Right renal cortex interstitium (tissue), 3 donors: ENCODE measurements at regions not wholly inside any gene's neighbourhood (a gene's known extent, or its start where the extent isn't known, plus 50 kb on each side); places are given as distances from the start of the nearest gene placed in this dataset.
"Not testable (repeated sequence)": the region's sequence is repeated elsewhere in the genome, so short reads cannot be mapped to it uniquely, and the experiment has no call there.

Experiments
- DNase-seq, 3 donors: peaks; one replicate each; pipeline ENCODE4 v3.0.0-alpha.2; 2013; ENCODE audit warnings: low read depth in 3 of 3, low spot score in 2 of 3

GRCh38 chr14:26319139-26319864, 278.5 kb downstream of the NOVA1 start:
- DNase-seq: no peak

- no peak for DNase-seq
Measured at GRCh38 chr14:26304056-26304455, 293.8 kb downstream of the NOVA1 start.

GRCh38 chr14:26293909-26294308, 303.9 kb downstream of the NOVA1 start:
- no peak for DNase-seq

DNA sequence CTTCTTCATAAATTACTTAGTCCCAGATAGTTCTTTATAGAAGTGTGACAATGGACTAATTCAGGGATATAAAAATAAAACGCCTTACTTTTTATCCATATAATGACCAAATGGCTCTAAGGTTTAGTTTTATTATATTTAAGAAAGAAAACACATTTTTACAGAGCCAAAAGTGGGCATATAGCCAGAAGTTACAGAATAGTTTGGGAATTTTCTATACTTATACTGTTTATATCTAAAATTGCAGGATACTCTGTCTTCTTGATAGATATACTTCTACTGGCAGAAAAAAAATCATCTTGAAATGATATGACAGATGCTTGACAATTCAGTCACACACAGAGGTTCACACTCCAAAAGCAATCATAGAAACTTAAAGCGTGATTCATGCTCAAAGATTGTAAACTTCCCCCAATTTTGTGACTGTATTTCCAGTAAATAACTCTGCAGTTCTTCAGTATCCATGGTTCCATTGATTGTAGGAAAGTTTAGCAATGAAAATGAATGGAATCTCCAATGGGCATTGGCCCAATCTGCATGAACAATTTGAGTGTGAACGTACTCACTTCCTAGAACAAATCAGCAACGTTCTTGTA, 307.8 kb downstream of the NOVA1 start:
- DNase-seq: no peak

DNA sequence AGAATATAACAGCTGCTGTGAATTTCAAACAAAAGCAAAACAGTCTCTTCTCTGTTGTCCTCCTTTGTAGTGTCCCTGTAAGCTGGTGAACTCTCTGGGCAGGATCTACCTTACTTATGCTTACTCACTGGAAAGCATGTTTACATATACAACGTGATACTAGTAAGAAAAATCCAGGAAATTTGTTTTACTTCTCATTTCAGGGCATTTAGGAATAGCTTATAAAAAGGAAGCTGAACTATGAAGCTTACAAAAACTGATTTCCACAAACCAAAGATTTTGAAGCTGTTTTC, 311.0 kb downstream of the NOVA1 start:
- DNase-seq: no peak

GRCh38 chr14:26286081-26286912, 311.5 kb downstream of the NOVA1 start:
- DNase-seq: no peak

GRCh38 chr14:26282578-26282977, 315.3 kb downstream of the NOVA1 start:
- no peak for DNase-seq

DNA sequence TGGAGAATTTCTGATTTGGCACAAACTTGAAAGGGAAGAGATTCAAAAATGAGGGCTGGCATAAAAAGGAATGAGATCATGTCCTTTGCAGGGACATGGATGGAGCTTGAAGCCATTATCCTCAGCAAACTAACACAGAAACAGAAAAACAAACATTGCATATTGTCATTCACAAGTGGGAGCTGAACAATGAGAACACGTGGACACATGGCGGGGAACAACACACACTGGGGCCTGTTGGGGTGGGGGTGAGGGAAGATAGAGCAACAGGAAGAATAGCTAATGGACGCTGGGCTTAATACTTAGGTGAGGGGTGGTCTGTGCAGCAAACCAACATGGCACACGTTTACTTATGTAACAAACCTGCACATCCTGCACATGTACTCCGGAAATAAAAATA, 315.8 kb downstream of the NOVA1 start:
- DNase-seq: not testable (repeated sequence)

DNA sequence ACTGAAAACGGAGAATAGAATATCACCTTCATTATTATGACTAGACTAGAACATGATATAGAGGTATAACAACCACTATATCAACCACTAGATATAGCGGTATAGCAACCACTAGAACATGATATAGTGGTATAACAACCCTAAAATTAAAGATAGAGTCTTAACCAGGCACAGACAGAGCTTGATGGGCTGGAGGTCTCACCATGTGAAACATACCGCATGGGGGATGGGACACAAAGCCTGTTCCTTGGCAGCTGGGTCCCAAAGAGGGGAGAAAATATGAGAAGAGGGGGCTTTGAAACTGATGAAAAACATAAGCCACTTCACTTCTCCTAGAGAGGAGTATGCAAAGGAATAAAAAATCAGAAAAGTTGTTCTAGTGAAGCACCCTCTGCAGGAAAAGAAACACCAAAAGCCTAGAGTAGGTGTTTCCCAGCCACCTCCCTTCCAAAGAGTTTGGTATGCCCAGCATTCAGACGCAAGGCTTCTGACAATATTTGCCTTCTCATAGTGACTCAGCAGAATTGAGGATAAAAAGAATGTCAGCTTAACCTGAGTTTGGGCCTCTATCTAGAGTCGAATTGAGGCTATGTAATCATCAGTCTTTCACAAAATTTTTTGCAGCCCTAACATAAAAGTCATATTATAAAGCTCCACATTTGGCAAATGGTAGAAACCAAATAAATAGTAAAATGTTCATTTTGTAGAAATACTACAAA, 316.4 kb downstream of the NOVA1 start:
- DNase-seq: no peak

GRCh38 chr14:26276757-26277156, 321.1 kb downstream of the NOVA1 start:
- no peak for DNase-seq

GRCh38 chr14:26265170-26265685, 332.6 kb downstream of the NOVA1 start:
- DNase-seq: no peak

GRCh38 chr14:26261368-26262122, 336.3 kb downstream of the NOVA1 start:
- DNase-seq: no peak

DNA sequence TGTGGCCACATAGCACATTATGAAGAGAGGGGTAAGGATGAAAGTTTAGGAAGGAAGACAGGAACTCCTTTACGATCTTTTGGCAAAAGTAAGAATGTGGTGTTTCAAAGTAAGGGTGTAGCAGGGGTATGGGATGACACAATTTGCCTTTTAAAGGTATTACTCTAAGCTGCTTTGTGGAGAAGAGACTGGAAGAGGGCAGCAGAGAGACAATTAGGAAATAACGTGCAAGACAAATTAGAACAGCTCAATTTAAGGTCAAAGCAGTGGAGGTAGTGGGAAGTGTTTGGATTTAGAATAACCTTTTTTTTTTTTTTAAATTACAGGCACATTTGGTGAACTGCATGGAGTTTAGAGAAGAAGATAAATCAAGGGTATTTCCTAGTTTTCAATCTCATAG, 342.6 kb downstream of the NOVA1 start:
- no peak for DNase-seq

DNA sequence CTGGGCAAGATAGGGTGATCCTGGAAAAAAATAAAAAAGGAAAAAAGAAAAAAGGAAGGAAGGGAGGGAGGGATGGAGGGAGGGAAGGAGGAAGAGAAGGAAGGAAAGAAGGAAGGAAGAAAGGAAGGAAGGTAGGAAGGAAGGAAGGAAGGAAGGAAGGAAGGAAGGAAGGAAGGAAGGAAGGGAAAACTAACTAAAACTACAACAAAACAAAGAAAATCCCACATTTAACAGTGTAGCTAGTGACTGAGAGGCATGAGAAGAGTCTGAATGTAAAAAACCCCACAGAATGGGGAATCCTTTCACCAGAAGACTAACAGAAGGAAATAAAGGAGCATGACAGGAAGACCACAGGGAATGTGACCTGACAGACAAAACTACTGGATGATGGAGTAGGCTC, 345.7 kb downstream of the NOVA1 start:
- no peak for DNase-seq

DNA sequence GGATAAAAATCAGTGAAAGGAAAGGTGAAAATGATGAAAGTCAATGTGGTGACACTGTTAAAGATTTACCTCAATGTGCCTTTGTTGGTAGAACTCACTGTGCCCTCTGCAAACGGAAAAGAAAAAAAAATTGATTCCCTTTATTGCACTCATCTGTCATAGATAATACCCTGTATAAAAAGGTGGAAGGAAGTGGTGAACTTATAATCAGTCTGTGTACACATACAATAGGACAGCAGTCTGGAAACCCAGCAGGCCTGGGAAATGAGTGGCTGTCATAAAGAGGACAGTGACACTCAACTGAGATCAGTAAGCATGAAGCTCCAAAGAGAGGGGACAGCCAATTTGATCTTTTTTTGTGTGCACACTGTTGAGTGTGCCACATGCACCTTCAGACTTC, 364.7 kb downstream of the NOVA1 start:
- DNase-seq: no peak

GRCh38 chr14:26218861-26219260, 379.0 kb downstream of the NOVA1 start:
- DNase-seq: no peak

DNA sequence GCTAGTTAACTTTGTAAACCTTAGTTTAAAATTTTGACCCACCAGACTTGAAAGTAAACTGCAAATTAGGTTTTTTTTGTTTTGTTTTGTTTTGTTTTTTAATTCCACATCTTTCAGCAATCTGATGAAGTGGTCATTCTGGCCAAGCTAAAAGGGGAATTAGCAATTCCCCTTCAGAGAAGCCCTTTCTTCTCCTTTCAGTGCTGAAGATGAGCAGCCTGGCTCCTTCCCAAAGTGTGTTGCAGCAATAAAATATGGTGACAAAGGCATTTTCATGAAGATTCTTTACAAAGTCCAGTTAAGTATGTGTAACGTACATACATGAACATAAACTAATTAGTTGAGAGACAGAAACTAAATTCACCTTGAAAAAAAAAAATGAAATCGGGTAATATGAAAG, 380.1 kb downstream of the NOVA1 start:
- no peak for DNase-seq

DNA sequence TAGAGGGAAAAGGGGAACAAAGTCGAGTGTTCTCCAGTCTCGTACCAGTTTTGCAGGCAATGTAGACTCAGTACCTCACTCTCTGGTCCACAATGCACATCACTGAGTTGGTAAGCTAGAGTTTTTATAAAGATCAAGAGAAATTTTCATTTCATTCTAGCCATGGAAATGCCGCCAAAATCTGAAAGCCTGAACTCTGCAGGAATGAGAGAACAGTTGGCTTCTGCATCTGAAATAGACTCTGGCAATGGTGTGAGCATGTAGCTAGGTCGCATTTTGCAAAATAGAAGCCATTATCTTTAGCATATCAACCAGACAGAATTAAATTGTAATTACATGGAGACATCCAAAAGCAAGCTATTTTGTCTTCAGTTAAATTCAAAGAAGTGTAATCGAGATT, 381.0 kb downstream of the NOVA1 start:
- DNase-seq: no peak

DNA sequence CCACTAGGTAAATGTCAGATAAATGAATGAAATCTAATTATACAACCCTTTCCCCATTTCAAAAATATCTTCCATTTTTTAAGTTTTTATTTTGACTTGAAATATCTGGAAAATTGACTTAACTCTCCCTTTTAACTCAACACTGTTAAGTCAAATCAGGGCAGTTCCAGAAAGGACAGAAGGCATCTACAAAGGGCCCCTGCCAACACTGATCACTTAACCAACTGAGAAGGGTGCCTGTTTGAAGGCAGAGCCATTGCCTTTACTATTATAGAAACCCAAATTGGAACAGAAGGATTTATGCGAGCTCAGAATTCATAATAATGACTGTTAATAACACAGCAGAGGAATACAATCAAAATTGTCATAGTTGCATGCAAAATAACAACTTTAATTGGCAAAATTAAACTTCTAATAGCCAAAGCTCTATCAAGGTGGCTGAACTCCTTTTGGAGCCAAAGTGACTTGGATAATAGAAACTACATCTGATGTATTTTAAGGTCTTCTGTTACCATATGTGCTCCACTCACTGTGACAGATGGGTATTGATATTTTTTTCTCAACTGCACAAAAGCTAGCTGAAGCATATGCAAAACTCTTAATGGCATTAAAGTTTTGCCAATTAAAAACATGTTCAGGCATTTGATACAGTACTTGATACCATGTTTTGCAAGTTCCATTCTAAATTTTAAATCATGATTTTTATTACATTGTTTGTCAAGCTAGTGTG, 383.8 kb downstream of the NOVA1 start:
- no peak for DNase-seq

DNA sequence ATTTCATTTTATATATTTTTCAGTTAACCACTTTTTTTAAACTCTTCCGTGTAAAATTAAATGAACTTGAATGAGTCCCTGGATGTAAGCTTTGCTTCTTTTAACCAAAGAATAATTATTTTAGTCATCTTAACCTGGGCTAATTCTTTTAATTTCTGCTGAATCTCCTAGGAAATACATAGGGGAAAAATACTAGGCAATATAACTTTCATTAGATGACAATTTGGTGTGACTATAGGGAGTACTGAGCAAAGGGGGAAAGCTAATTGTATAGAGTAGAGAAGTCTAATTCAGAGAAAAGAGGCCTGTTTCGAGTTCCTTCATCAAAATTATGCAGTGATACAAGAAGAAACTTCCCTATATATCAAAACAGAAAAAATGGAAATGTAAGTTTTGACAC, 388.1 kb downstream of the NOVA1 start:
- DNase-seq: no peak
